Hepatocyte (in vitro differentiated cells): ENCODE measurements at regions not wholly inside any gene's neighbourhood (a gene's known extent, or its start where the extent isn't known, plus 50 kb on each side); places are given as distances from the start of the nearest gene placed in this dataset.

Experiments used
- EZH2 ChIP-seq: fragments of 200-600 bp; sonication (generic); IDR thresholded peaks from 2 replicates; pipeline ENCODE4 v1.6.1; 2016; ENCODE audit warnings: antibody characterized with exemption, mild to moderate bottlenecking, borderline replicate concordance
- EZH2phosphoT487 ChIP-seq: fragments of 200-600 bp; sonication (generic); IDR thresholded peaks from one replicate; pipeline ENCODE4 v1.6.1; 2018; ENCODE audit warnings: antibody characterized with exemption, mild to moderate bottlenecking, low read depth, moderate library complexity; ENCODE audit not compliant: unreplicated experiment, severe bottlenecking
- TF ChIP-seq, protein P1 (sequence below): fragments of 200-600 bp; sonication (generic); IDR thresholded peaks from 2 replicates; pipeline ENCODE4 v1.5.1; 2016; ENCODE audit warnings: antibody characterized with exemption, mild to moderate bottlenecking; ENCODE audit not compliant: poor library complexity

DNA sequence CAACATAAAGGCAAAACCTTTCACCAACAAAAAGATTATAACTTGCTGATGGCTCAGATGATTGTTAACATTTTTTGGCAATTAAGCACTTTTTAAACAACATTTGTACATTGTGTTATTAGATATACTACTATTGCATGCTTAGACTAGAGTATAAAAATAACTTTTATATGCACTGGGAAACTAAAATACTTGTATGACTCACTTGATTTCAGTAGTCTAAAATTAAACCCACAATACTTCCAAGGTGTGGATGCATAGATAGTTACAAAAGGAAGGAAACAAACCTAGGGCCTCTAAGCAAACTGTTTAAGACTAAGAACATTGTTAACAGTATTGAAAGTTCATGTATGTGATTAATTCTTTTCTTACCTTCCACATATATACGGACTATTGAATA is 1521.5 kb downstream of the OTOL1 start:
- TF ChIP-seq, protein P1, sequence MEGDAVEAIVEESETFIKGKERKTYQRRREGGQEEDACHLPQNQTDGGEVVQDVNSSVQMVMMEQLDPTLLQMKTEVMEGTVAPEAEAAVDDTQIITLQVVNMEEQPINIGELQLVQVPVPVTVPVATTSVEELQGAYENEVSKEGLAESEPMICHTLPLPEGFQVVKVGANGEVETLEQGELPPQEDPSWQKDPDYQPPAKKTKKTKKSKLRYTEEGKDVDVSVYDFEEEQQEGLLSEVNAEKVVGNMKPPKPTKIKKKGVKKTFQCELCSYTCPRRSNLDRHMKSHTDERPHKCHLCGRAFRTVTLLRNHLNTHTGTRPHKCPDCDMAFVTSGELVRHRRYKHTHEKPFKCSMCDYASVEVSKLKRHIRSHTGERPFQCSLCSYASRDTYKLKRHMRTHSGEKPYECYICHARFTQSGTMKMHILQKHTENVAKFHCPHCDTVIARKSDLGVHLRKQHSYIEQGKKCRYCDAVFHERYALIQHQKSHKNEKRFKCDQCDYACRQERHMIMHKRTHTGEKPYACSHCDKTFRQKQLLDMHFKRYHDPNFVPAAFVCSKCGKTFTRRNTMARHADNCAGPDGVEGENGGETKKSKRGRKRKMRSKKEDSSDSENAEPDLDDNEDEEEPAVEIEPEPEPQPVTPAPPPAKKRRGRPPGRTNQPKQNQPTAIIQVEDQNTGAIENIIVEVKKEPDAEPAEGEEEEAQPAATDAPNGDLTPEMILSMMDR: no peak
- no peak for TF ChIP-seq EZH2phosphoT487
- TF ChIP-seq EZH2: no peak
